Tongue (tissue), 1 donor: ENCODE measurements at regions not wholly inside any gene's neighbourhood (a gene's known extent, or its start where the extent isn't known, plus 50 kb on each side); places are given as distances from the start of the nearest gene placed in this dataset.

ENCODE experiments used
- DNase-seq: peaks from one replicate; pipeline ENCODE4 v3.0.0-alpha.2; 2015

DNA sequence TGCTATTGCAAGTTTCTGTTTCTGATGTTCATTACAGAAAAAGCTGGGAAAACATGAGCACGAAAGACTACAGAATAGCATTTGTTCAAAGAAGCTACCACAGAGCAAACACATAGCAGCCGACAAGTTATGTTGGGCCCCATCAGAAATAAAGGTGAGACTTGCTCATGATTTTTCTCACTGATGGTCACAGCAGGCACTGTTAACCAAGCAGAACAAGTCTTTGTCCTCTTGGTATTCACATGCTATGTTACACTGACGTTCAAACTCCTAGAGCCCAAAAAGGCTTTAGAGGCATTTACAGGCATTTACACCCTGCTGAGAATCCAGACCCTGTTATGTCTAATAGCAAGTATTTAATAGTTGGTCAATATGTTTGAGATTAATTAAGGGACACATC, 235.0 kb upstream of the HNMT start:
- no peak for DNase-seq

DNA sequence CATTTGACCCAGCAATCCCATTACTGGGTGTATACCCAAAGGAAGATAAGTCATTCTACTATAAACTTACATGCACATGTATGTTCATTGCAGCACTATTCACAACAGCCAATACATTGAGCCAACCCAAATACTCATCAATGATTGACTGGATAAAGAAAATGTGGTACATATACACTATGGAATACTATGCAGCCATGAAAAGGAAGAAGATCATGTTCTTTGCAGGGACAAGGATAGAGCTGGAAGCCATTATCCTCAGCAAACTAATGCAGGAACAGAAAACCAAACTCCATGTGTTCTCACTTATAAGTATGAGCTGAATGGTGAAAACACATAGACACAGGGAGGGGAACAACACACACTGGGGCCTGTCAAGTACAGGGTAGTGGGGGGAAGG, 226.7 kb upstream of the HNMT start:
- DNase-seq: no peak

DNA sequence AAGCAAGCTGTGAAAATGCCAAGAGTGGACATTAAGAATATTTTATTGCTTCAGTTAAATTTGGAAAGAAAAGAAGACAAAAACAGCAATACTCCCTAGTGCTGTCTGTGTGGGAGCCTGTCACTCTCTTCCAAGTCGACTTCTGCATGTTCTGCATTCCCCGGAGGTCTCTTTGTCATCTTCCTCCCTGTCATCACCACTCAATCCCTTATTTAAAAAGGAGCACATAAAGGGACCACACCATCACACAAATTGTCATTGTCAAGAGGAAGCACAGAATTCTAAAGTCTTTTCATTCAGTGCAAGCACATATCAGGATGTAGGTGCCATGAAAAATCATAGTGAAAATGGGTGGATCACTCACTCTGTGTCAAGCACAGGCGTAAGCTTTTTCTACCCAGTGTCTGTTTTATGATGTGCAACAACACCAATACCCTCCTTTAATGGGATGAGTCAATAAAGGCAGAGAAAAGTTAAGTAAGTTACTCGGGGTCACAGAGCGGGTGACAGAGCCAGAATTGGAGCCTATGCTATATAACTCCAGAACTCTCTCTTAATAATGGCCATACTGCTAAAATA, 222.4 kb upstream of the HNMT start:
- DNase-seq: no peak

DNA sequence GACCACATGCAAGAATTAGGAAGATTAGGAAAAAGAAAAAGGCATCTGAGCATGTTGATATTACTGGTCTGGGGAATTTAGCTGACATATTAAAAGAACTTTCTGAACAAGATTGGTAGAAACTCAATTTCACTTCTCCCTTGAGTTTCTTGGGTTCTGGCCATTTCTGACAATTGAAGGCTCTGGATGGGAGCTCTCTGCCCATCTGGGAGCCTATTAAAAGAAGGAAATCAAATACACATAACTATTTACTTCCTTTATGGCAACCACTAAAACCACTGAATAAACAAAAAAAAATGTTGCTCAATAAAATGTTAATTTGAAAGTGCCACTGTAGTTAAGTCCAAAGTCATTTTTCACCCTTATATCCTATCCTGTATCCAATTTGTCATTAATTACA, 216.8 kb upstream of the HNMT start:
- DNase-seq: no peak

DNA sequence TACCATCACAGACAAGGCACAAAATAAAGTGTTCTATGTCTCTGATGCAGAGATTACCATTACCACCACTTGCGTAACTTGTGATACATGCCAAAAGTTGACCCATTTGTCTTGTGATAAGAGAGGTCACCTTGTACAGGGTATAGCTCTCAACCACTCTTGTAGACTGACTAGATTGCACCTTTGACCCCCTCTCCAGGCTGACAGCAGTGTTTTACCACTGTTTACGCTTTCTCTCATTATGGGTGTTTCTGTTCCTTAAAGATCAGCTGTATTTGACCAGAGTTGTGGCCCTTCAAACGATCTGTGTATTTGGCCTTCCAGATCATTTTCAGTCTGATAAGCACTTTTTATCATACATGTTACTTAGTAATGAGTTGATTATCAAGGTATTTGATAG, 215.7 kb upstream of the HNMT start:
- no peak for DNase-seq

DNA sequence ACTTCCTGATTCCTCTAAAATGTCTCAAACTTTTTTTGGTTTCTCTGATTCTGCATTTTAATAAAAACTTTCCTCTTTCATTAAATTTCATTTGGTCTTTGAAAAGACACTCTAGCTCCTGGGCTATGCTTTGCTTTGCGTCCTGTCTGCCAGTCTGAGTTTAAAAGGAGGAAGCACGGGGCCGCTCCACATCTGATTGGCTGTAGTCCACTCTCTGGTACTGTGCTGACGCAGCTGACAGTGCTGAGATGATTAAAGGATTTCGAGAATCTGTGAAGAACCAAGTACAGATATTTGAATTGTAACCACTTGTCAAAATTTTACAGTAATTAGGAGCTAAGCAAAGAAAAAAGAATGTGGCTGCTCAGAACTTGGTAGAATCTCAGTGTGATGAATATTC, 199.6 kb upstream of the HNMT start:
- no peak for DNase-seq

DNA sequence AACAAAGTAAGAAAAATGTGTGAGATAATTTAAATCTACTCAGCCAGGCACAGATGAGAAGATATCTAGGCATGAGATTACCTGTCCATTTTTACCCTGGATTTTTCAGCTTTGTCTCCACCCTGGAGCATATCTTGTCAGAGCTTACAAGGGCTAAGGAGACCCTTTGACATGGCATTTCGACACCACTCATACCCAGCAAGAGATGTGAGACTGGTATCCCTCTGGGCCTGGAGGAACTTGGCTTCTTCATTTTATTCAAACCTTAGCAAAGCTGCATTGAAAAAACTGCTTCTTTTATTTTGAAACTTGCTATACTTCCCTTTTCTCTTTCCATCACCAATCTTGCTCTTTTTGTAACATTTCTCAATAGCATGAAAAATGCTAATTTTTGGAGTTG, 194.9 kb upstream of the HNMT start:
- no peak for DNase-seq

DNA sequence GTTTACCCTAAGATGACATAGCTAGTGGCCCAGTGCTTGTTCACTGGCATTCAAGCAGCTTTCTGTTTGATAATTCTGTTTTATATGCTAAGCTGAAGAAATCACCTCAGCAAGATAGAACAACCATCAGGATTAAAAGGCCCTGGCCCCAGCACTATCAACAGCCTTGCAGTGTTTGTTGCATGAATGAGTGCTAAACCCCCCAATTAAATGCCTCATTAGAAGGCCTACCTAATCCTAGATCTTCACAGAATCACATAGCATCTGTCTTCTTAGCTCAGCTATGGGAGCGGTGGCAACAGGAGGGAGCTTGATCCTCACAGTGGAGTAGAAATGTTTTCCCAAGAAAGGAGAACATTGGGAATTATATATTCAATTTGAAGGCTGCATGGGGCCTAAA, 194.1 kb upstream of the HNMT start:
- no peak for DNase-seq

DNA sequence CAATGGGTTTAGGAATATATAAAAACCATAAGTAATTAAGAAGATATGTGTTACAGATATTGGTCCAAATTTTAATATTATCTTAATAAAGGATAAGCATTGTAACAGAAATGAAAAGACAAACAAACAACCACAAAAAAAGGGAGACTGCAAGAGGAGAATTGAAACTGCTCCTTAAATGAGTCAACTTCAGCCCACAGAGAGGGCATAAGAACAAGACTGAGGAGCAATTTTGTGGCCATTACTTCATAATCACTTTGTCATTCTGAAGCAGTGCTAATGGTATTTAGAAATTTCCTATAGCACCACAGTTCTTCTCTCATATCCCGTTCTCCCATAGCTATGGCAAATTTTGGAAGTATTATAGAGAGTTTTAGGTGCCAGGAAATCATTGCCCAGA, 193.2 kb upstream of the HNMT start:
- DNase-seq: no peak

DNA sequence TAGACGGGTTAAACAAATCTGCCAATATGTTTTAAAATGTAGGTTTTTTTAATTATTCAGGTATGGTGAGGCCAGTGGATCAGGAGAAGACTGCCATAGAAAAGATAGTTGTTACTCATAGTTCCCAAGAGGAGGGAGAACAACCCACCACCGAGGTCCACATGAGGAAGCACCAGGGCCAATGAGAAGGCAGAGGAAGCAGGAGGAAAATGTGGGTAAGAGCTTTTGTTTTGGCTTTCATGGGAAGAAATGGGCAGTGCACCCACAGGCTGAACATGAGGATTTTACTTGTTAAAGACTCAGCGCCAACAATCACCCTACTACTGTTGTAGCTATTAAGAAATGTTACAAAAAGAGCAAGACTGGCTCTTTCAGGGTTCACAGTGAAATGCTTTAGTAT, 191.8 kb upstream of the HNMT start:
- no peak for DNase-seq

DNA sequence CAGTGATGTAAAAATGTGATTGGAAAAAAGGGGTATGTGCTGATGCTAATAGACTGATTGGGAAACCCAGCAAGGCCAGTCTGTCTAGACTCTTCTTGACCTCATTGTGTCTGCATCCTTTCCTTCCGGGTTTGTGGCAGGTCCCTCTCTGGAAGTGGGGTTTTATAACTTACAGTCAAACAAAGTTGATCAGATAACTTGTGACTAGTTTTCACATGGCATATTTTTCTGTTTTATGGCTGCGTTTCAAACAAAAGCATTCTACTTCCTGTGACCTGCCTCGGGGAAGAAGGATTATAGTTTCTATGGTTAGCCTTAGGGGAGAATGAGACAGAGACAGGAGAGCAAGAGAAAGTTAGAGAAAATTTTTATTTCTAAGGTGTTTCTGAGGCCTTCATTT, 188.7 kb upstream of the HNMT start:
- DNase-seq: no peak

DNA sequence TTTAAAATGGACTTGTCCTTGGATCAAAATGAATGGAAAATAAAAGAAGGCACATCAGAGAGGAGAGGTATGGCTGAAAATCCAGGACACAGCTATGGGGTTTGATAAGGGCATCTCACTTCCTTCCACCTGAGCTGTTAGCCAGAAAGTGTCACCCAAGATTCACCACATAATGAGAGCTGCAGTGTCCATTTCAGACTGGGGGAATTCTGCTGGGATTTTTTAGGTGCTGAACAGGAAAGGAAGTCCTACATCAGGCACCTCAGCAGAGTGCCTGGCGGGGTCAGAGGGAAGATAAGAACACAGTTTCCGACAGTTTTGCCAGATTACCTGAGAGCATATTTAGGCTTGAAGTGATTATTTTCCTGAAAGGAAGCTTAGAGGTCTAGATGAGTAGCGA, 187.6 kb upstream of the HNMT start:
- DNase-seq: no peak

DNA sequence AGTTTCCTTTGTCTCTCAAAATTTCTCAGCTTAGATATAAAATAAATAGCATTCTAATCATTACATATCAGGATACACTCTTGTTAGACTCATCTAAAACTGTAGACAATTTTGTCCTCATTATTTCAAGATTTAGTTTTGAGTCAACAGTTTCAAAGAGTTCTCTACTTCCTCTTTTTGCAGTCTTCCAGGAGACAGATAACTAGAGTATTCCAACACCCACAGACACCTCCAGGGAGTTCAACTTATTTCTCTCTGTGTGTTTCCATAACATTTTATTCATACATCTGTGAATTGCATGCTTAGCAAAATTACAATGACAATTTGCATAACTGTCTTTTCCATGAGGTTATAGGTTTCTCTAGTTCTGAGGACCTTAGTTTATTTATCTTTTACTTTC, 166.6 kb upstream of the HNMT start:
- DNase-seq: no peak

DNA sequence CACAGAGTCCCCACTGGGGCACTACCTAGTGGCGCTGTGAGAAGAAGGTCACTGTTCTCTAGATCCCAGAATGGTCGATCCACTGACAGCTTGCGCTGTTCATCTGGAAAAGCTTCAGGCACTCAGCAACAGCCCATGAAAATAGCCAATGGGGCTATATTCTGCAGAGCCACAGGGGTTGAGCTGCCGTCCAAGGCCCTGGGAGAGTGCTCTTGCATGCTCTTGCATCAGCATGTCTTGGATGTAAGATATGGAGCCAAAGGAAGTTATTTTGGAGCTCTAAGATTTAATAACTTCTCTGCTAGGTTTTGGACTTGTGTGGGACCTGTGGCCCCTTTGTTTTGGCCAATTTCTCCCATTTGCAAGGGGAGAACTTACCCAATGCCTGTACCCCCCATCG, 164.7 kb upstream of the HNMT start:
- no peak for DNase-seq

DNA sequence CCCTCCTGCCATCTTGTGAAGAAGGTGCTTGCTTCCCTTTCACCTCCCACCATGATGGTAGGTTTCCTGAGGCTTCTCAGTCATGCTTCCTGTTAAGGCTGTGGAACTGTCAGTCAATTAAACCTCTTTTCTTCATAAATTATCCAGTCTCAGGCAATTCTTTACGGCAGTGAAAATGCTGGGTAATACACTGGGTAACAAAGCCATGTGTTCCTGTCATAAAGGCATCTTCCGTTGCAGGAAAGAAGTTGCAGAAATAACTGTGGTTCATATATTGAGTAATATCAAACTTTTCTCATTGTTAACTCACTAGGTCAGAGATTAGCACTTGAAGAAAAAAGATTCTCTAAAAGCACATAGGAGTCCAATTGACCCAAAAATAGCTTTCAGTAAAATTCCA, 163.9 kb upstream of the HNMT start:
- no peak for DNase-seq

DNA sequence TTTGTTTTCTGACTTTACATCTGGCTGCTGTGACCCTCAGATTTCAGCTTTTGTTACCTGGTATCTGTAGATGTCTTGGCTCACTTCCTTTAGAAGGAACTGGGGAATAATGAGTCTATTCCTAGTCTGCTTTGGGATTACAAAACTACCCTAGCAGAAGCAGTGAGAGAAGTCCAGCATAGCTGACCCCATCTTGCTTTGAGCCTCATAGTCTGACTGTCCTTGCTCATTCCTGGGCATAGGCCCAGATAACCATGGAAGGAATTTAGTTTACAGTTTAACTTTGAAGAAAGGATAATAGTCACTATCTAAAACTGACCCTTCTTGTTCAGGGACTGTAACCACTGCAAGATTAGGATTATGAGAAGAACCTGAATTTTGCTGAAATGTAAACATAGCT, 163.0 kb upstream of the HNMT start:
- no peak for DNase-seq

DNA sequence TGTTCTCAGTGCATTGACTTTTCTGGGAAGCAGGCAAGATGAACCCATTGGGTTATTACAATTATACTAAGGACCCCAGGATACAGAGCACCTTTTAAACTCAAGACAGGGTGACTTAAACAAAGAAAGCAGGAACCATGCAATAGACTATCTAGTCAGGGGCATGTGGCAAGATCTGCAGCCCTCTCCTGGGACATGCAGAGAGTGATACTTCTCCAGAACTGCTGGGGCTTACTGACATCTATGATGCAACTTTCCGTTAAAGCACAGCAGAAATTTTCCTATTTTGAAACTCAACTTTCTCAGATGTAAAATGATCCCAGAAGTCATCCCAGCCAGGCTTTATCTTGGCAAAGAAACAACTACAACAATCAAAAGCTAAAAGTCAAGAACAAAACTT, 162.2 kb upstream of the HNMT start:
- DNase-seq: no peak

DNA sequence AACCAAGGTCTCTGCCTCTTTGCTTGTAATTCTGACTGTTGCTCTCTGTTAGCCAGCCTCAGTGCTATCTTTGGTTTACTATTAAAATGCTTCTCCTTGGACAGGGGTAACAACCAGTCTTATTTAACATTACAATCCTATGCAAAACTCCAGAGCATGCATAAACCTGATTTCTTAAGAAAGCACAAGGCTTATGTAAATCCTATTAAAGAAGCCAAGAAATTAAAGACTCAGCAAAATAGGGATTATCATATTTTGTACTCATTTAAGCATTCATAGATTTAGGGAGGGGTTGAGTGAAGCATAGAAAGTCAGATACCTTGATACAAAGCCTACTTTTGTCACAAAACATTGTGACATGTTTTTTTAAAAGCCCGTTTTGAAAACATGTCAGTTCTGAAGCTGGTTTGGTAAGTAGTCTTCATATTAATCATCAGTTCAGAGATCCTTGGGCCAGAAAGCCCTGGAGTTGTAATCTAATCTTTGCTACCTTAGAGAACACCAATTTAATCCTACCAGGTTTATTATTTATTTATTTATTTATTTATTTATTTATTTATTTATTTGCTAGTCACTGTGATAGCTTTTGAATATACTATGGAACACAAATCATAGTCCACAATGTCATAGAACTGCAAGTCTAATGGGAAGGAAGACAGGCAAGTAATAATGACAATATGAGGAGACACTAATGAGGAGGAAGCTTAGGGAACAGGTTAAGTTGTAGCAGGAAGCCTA, 158.0 kb upstream of the HNMT start:
- DNase-seq: no peak

DNA sequence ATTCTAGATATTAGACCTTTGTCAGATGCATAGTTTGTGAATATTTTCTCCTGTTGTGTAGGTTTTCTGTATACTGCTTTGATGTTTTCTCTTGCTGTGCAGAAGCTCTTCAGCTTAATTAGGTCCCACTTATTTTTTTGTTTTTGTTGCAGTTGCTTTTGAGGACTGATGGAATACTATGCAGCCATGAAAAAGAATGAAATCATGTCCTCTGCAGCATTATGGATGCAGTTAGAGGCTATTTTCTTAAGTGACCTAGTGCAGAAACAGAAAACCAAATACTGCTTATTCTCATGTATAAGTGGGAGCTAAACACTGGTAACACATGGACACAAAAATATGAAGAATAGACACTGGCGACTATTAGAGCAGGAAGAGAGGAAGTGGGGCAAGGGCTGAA, 155.0 kb upstream of the HNMT start:
- DNase-seq: no peak

DNA sequence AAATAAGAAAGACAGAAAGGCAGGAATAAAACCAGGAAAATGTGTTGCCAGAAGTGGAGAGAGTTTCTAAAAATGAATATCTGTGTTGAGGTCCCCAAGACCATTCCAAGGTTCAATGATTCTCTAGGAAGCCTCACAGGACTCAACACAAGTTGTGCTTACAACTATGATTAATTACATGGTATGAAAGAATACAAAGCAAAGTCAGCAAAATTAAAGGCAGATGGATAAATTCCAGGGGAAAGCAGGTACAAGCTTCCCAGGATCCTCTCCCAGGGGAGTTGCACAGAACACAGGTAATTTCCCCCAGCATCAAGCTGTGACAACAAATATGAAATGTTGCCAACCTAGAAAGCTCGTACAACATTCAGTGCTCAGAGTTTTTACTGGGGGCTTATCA, 154.4 kb upstream of the HNMT start:
- no peak for DNase-seq

DNA sequence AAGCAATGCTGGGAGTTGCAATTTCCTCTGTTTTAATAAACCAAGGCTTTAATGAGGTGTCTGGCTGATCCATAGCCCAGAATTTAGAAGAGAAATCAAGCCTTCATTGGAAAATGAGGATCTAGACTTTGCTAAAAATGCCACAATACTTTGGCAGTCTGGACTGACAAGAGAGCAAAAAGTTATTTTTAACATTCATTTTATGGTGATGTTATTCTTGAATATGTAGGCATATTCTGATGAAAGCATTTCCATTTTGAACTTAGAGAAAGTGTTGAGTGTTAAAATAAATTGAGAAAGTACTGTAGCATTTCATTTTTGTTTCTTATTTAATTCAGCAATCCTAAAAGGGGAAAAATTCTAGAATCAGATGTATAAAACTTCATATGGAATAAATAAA, 151.8 kb upstream of the HNMT start:
- DNase-seq: no peak

DNA sequence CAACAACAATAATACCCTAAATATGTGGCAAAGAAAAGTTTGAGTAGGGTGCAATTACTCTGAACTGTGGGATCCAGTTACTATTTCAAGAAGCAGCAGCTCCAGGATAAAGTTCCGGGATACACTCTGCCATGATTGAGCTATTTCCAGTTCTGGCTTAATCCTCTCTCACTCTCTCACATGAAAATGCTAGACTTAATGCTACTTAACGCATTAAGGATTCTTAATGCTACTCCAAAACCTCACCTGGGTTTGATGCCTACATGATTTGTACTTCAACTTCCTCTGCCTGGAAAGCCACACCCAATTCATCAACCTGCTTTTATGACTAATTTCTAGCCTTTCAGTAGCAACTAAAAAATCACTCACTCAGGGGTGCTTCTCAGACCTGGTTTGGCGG, 151.1 kb upstream of the HNMT start:
- no peak for DNase-seq

DNA sequence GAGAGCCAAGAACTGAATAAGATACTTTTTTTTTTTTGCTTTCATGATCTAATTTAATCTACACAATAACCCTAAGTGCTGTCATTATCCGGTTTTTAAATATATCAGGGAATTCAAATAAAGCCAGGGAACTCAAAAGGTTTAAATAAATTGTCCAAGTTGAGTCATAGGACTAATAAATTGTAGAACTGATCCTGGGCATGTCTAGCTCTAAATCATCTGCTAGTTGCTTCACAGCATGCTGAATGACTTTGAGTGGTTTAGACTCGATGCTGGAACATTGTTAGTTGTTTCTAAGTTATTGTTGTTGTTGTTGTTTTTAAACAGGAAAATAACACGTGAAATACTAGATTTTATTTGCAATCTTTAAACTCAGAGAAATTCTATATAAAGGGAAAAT, 147.2 kb upstream of the HNMT start:
- DNase-seq: no peak

DNA sequence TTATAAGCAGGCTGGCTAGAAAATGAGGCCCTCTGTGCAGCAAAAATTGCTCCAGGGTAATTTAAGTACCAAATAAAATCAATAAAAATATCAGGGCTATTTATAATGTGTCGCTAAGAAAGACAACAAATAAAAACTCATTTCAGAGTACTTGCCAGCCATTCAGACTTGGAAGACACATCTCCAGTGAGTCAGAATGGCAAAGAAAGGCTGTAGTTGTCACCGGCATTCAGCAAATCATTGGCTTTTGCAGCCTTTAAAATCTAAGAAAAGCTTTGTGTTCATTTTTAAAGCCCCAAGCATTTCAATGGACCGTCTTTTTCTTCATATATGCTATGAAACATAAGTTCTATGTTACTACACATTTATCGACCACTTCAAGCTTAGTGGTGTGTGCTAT, 141.1 kb upstream of the HNMT start:
- DNase-seq: no peak

DNA sequence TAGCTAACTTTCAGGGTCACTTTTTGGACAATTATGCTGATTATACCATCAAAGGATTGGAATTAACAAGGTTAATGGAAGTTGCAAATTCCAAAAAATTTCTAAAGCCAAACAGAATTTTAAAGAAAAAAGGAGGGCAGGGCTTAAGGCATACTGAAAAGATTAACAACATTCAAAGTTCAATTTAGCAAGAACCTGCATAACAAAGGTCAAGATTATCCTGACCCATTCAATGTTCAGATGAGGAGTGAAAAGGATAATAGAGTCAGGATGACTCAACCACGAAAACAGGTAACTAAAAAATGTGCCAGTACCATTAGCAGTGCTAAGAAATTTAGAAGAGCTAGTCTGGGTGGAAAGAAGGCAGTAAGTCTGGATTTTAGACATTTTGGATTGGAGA, 139.8 kb upstream of the HNMT start:
- DNase-seq: no peak
